ENCODE measurements at regions not wholly inside any gene's neighbourhood (a gene's known extent, or its start where the extent isn't known, plus 50 kb on each side); places are given as distances from the start of the nearest gene placed in this dataset.

DNA sequence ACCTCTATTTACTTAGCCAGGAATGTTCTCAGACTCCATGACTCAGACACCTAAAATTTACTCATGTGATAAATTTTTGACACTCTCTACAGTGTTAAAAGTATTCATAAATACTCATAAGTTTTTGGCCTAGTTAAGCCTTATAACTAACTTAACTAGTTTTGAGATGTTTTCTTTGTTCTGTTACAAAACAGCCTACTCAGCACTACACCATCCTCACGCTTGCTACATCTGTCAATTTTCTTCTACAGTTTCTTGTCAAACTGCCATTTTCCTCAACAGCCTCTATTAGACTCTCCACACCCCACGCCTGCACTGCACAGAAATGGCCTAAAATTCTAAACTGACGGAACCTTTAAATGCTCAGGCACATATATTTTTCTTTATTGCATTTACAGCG is 195.5 kb downstream of the ANXA1 start:
- TF ChIP-seq, protein P1, sequence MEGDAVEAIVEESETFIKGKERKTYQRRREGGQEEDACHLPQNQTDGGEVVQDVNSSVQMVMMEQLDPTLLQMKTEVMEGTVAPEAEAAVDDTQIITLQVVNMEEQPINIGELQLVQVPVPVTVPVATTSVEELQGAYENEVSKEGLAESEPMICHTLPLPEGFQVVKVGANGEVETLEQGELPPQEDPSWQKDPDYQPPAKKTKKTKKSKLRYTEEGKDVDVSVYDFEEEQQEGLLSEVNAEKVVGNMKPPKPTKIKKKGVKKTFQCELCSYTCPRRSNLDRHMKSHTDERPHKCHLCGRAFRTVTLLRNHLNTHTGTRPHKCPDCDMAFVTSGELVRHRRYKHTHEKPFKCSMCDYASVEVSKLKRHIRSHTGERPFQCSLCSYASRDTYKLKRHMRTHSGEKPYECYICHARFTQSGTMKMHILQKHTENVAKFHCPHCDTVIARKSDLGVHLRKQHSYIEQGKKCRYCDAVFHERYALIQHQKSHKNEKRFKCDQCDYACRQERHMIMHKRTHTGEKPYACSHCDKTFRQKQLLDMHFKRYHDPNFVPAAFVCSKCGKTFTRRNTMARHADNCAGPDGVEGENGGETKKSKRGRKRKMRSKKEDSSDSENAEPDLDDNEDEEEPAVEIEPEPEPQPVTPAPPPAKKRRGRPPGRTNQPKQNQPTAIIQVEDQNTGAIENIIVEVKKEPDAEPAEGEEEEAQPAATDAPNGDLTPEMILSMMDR (IDR thresholded peaks at IDR 0.05): no peak
- TF ChIP-seq, protein P2, sequence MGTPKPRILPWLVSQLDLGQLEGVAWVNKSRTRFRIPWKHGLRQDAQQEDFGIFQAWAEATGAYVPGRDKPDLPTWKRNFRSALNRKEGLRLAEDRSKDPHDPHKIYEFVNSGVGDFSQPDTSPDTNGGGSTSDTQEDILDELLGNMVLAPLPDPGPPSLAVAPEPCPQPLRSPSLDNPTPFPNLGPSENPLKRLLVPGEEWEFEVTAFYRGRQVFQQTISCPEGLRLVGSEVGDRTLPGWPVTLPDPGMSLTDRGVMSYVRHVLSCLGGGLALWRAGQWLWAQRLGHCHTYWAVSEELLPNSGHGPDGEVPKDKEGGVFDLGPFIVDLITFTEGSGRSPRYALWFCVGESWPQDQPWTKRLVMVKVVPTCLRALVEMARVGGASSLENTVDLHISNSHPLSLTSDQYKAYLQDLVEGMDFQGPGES (IDR thresholded peaks at IDR 0.05; ENCODE audit: low read depth, low read length): no peak
- TF ChIP-seq, protein P3, sequence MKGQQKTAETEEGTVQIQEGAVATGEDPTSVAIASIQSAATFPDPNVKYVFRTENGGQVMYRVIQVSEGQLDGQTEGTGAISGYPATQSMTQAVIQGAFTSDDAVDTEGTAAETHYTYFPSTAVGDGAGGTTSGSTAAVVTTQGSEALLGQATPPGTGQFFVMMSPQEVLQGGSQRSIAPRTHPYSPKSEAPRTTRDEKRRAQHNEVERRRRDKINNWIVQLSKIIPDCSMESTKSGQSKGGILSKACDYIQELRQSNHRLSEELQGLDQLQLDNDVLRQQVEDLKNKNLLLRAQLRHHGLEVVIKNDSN (IDR thresholded peaks at IDR 0.05; ENCODE audit: borderline replicate concordance, low read depth): no peak
- TF ChIP-seq EP300 (IDR thresholded peaks at IDR 0.05; ENCODE audit: borderline replicate concordance in 1 of 2, low read depth in 1 of 2, low read length in 1 of 2) (no peak), TAF1 (IDR thresholded peaks at IDR 0.05; ENCODE audit: borderline replicate concordance, low read depth, low read length) (no peak)
- TF ChIP-seq, protein P4, sequence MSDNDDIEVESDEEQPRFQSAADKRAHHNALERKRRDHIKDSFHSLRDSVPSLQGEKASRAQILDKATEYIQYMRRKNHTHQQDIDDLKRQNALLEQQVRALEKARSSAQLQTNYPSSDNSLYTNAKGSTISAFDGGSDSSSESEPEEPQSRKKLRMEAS (IDR thresholded peaks at IDR 0.05; ENCODE audit: low read depth): no peak

Data from SK-N-SH (cell line).